ENCODE measurements at regions not wholly inside any gene's neighbourhood (a gene's known extent, or its start where the extent isn't known, plus 50 kb on each side); places are given as distances from the start of the nearest gene placed in this dataset.

- ATAC-seq = no peak
Measured at GRCh38 chr13:111915104-111915551, 151.8 kb upstream of the SOX1 start.

GRCh38 chr13:111916201-111916600 is 150.7 kb upstream of the SOX1 start:
- Histone ChIP-seq H3K4me1 (no peaks in the 10 kb centered on the region), H3K36me3 (no peaks in the 10 kb centered on the region), H3K4me3 (no peak overlapping the region), H3K27ac (no peak overlapping the region), H3K27me3 (peaks cover 35% of the 10 kb centered on the region), H3K9me3 (no peaks in the 10 kb centered on the region)
- ATAC-seq = no peak
- no peak for TF ChIP-seq CTCF (IDR thresholded peaks at IDR 0.05)
- no peak for TF ChIP-seq POLR2A (IDR thresholded peaks at IDR 0.05)
- no peak for TF ChIP-seq EP300 (IDR thresholded peaks at IDR 0.05)
- no peak for TF ChIP-seq POLR2AphosphoS5 (IDR thresholded peaks at IDR 0.05)
- 70 to 100% methylated on average over 3 to 5 of the region's 6 CpGs for WGBS, 2 donors (ENCODE audit: low coverage in 1 of 2)

More at GRCh38 chr13:111915104-111915551, 151.8 kb upstream of the SOX1 start:
- Histone ChIP-seq H3K36me3 (no peaks in the 10 kb centered on the region), H3K4me3 (no peak overlapping the region), H3K27ac (no peak overlapping the region), H3K9me3 (no peaks in the 10 kb centered on the region), H3K27me3 (peaks cover 29% of the 10 kb centered on the region), H3K4me1 (no peaks in the 10 kb centered on the region)
- 88% methylated on average over 6 of the region's 12 CpGs; no CpG with 5 or more reads in 1 of the 2 donors for WGBS, 2 donors (ENCODE audit: low coverage in 1 of 2)
- no peak for TF ChIP-seq EP300 (IDR thresholded peaks at IDR 0.05)
- no peak for TF ChIP-seq POLR2A (IDR thresholded peaks at IDR 0.05)
- TF ChIP-seq CTCF (IDR thresholded peaks at IDR 0.05) = no peak
- TF ChIP-seq POLR2AphosphoS5 (IDR thresholded peaks at IDR 0.05) = no peak

GRCh38 chr13:111917086-111917485 is 149.9 kb upstream of the SOX1 start:
- peaks cover 41% of the 10 kb centered on the region for H3K27me3 ChIP-seq
- no peaks in the 10 kb centered on the region for H3K36me3 ChIP-seq
- WGBS, 2 donors (ENCODE audit: low coverage in 1 of 2) = 73 to 87% methylated on average over 4 to 12 of the region's 13 CpGs
- no peak overlapping the region for H3K4me3 ChIP-seq
- no peaks in the 10 kb centered on the region for H3K4me1 ChIP-seq
- no peak for TF ChIP-seq EP300 (IDR thresholded peaks at IDR 0.05)
- TF ChIP-seq POLR2A (IDR thresholded peaks at IDR 0.05) = no peak
- TF ChIP-seq CTCF (IDR thresholded peaks at IDR 0.05) = no peak
- no peak for TF ChIP-seq POLR2AphosphoS5 (IDR thresholded peaks at IDR 0.05)
- no peak for ATAC-seq
- H3K27ac ChIP-seq = no peak overlapping the region
- no peaks in the 10 kb centered on the region for H3K9me3 ChIP-seq

- TF ChIP-seq EP300 (IDR thresholded peaks at IDR 0.05) (no peak), POLR2AphosphoS5 (IDR thresholded peaks at IDR 0.05) (no peak), POLR2A (IDR thresholded peaks at IDR 0.05) (no peak), CTCF (IDR thresholded peaks at IDR 0.05) (no peak)
- WGBS, 2 donors (ENCODE audit: low coverage in 1 of 2) = 81% methylated on average over 6 of the region's 16 CpGs; no CpG with 5 or more reads in 1 of the 2 donors
- Histone ChIP-seq H3K4me1 (no peaks in the 10 kb centered on the region), H3K4me3 (no peak overlapping the region), H3K27ac (no peak overlapping the region), H3K36me3 (no peaks in the 10 kb centered on the region), H3K9me3 (no peaks in the 10 kb centered on the region), H3K27me3 (peaks cover 40% of the 10 kb centered on the region)
- no peak for ATAC-seq
Measured at GRCh38 chr13:111917901-111918300, 149.0 kb upstream of the SOX1 start.

GRCh38 chr13:111919286-111919685 is 147.7 kb upstream of the SOX1 start:
- no peak overlapping the region for H3K4me3 ChIP-seq
- no peaks in the 10 kb centered on the region for H3K9me3 ChIP-seq
- ATAC-seq = no peak
- H3K27ac ChIP-seq = no peak overlapping the region
- H3K36me3 ChIP-seq = no peaks in the 10 kb centered on the region
- TF ChIP-seq CTCF (IDR thresholded peaks at IDR 0.05) (no peak), POLR2A (IDR thresholded peaks at IDR 0.05) (no peak), POLR2AphosphoS5 (IDR thresholded peaks at IDR 0.05) (no peak), EP300 (IDR thresholded peaks at IDR 0.05) (no peak)
- no peaks in the 10 kb centered on the region for H3K4me1 ChIP-seq
- WGBS, 2 donors (ENCODE audit: low coverage in 1 of 2) = 89% methylated on average over 6 of the region's 13 CpGs; no CpG with 5 or more reads in 1 of the 2 donors
- peaks cover 41% of the 10 kb centered on the region for H3K27me3 ChIP-seq

Measured in gastroesophageal sphincter (tissue), 4 donors.